Fibroblast of skin of scalp (primary cell): ENCODE measurements at regions not wholly inside any gene's neighbourhood (a gene's known extent, or its start where the extent isn't known, plus 50 kb on each side); places are given as distances from the start of the nearest gene placed in this dataset.

Source experiments
- DNase-seq: peaks from one replicate; pipeline ENCODE4 v3.0.0-alpha.2; 2013

- no peak for DNase-seq
Observed at GRCh38 chrX:101160001-101160400, 59.6 kb upstream of the DRP2 start.

DNA sequence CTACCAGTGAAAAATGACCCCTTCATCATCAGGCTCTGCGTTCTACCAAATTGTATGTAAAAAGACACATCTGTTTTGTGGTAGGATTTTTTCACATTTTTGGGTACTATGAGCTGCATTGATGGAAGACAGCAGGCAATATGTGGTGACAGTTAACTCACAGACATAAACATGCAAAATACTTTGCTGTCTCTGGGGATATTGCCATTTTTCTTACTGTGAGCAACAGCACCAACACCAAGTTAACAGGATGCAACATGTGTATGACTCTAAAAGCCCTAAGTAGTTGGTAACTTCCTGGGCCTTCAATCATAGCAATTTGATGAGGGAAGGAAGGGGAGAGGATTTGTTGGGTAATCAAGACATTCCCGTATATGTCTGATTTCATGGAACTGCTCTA, 56.4 kb upstream of the DRP2 start:
- DNase-seq = no peak

GRCh38 chrX:101164766-101165590, 54.6 kb upstream of the DRP2 start:
- DNase-seq = peak; percentile 7
